Keratinocyte (primary cell): ENCODE measurements at regions not wholly inside any gene's neighbourhood (a gene's known extent, or its start where the extent isn't known, plus 50 kb on each side); places are given as distances from the start of the nearest gene placed in this dataset.

Source experiments
- DNase-seq: peaks from one replicate; pipeline ENCODE4 v3.0.0-alpha.2; 2011; ENCODE audit warnings: low read depth, missing footprints, low spot score
- FAIRE-seq: peaks from 2 replicates; lab custom pipeline; 2011; peaks lifted over from hg19 to GRCh38; lab: Jason Lieb, UNC
- H2AFZ ChIP-seq: 2 replicates; pipeline ENCODE4 v1.6.0; 2012; ENCODE audit warnings: low read length, control low read depth, inconsistent platforms; ENCODE audit not compliant: control insufficient read depth
- H3K27ac ChIP-seq: 2 replicates; pipeline ENCODE4 v1.5.1; 2011; ENCODE audit warnings: low read length; ENCODE audit not compliant: control insufficient read depth, insufficient read depth
- H3K27me3 ChIP-seq: 3 replicates; pipeline ENCODE4 v1.6.0; 2011; ENCODE audit warnings: low read length; ENCODE audit not compliant: control insufficient read depth, insufficient read depth; ENCODE audit errors: extremely low read depth
- H3K36me3 ChIP-seq, 2 experiments: 2 replicates in 1 of 2; 3 replicates in 1 of 2; pipeline ENCODE4 v1.5.1; 2011; ENCODE audit warnings: low read length in 2 of 2, mild to moderate bottlenecking in 1 of 2; ENCODE audit not compliant: control insufficient read depth in 2 of 2, insufficient read depth in 2 of 2; ENCODE audit errors: extremely low read depth in 1 of 2
- H3K4me1 ChIP-seq: 3 replicates; pipeline ENCODE4 v1.5.1; 2011; ENCODE audit warnings: low read length; ENCODE audit not compliant: control insufficient read depth, insufficient read depth; ENCODE audit errors: extremely low read depth
- H3K4me2 ChIP-seq: 3 replicates; pipeline ENCODE4 v1.6.0; 2011; ENCODE audit warnings: low read depth, low read length; ENCODE audit not compliant: control insufficient read depth, insufficient read depth; ENCODE audit errors: extremely low read depth
- H3K4me3 ChIP-seq, 3 experiments: fragments of 200-600 bp in 1 of 3; sonication (generic) in 1 of 3; 2 replicates in 2 of 3; 3 replicates in 1 of 3; pipeline ENCODE4 v1.5.1; 2011 to 2016; ENCODE audit warnings: low read length in 3 of 3, mild to moderate bottlenecking in 3 of 3, control low read depth in 2 of 3, inconsistent platforms in 1 of 3, low read depth in 1 of 3, mixed read lengths in 1 of 3, mixed run types in 1 of 3, moderate library complexity in 1 of 3; ENCODE audit not compliant: control insufficient read depth in 2 of 3, insufficient read depth in 2 of 3; ENCODE audit errors: extremely low read depth in 1 of 3
- H3K79me2 ChIP-seq: 2 replicates; pipeline ENCODE4 v1.6.0; 2012; ENCODE audit warnings: low read length; ENCODE audit not compliant: control insufficient read depth, insufficient read depth
- H3K9ac ChIP-seq: 3 replicates; pipeline ENCODE4 v1.6.0; 2011; ENCODE audit warnings: low read length; ENCODE audit not compliant: control insufficient read depth, insufficient read depth; ENCODE audit errors: extremely low read depth
- H3K9me1 ChIP-seq: 3 replicates; pipeline ENCODE4 v1.6.0; 2011; ENCODE audit warnings: low read length; ENCODE audit not compliant: control insufficient read depth, insufficient read depth; ENCODE audit errors: extremely low read depth
- H3K9me3 ChIP-seq: 2 replicates; pipeline ENCODE4 v1.5.1; 2012; ENCODE audit warnings: low read depth, low read length; ENCODE audit not compliant: control insufficient read depth
- H4K20me1 ChIP-seq: 3 replicates; pipeline ENCODE4 v1.6.0; 2011; ENCODE audit warnings: low read length; ENCODE audit not compliant: control insufficient read depth, insufficient read depth; ENCODE audit errors: extremely low read depth
- CTCF ChIP-seq, 3 experiments: IDR thresholded peaks in 1 of 3; conservative IDR thresholded peaks in 1 of 3; optimal IDR thresholded peaks in 1 of 3; 2 replicates in 2 of 3; 3 replicates in 1 of 3; pipeline versions ENCODE3 to v1.5.1; 2011; ENCODE audit warnings: low read length in 3 of 3, mild to moderate bottlenecking in 3 of 3, moderate library complexity in 2 of 3, control low read depth in 1 of 3, inconsistent platforms in 1 of 3; ENCODE audit not compliant: insufficient read depth in 2 of 3; ENCODE audit errors: extremely low read depth in 1 of 3
- EZH2 ChIP-seq: IDR thresholded peaks from one replicate; pipeline ENCODE4 v1.6.1; 2012; ENCODE audit warnings: inconsistent platforms, mild to moderate bottlenecking, low read length, moderate library complexity
- dilution Hi-C: fragments of 300-500 bp; cut with MboI; formaldehyde crosslinking; loops from one replicate; pipeline ENCODE4 v1.7.0; 2020; ENCODE audit warnings: low sequenced_read_pairs; ENCODE audit not compliant: extremely low pct_ligation_motif_present

GRCh38 chr22:22125579-22126468, 118.8 kb upstream of the VPREB1 start:
- Histone ChIP-seq H4K20me1 (no peaks in the 10 kb centered on the region), H3K27me3 (no peaks in the 10 kb centered on the region), H3K27ac (no peak overlapping the region), H3K9me3 (no peaks in the 10 kb centered on the region), H3K36me3 (no peaks in the 10 kb centered on the region), H3K9me1 (no peaks in the 10 kb centered on the region), H3K4me1 (no peaks in the 10 kb centered on the region), H3K9ac (no peak overlapping the region), H3K4me3 (no peak overlapping the region), H2AFZ (no peak overlapping the region), H3K4me2 (no peak overlapping the region), H3K79me2 (no peaks in the 10 kb centered on the region)
- no peak for DNase-seq
- dilution Hi-C loops: no loop called here
- no peak for TF ChIP-seq EZH2
- no peak for TF ChIP-seq CTCF (optimal IDR thresholded peaks at IDR 0.05 in 1 of 3, IDR thresholded peaks at IDR 0.05 in 1 of 3, conservative IDR thresholded peaks at IDR 0.05 in 1 of 3; ENCODE audit: extremely low read depth in 1 of 3, insufficient read depth in 2 of 3, low read length in 3 of 3)
- FAIRE-seq: no peak

- no peaks in the 10 kb centered on the region for H3K4me1 ChIP-seq
- DNase-seq: no peak
- no peaks in the 10 kb centered on the region for H3K79me2 ChIP-seq
- TF ChIP-seq EZH2 (no peak), CTCF (optimal IDR thresholded peaks at IDR 0.05 in 1 of 3, IDR thresholded peaks at IDR 0.05 in 1 of 3, conservative IDR thresholded peaks at IDR 0.05 in 1 of 3; ENCODE audit: extremely low read depth in 1 of 3, insufficient read depth in 2 of 3, low read length in 3 of 3) (no peak)
- H3K27ac ChIP-seq: no peak overlapping the region
- no peak overlapping the region for H3K4me2 ChIP-seq
- no peak for FAIRE-seq
- no peak overlapping the region for H3K9ac ChIP-seq
- H3K9me1 ChIP-seq: no peaks in the 10 kb centered on the region
- no peaks in the 10 kb centered on the region for H4K20me1 ChIP-seq
- H3K9me3 ChIP-seq: no peaks in the 10 kb centered on the region
- H3K27me3 ChIP-seq: no peaks in the 10 kb centered on the region
- H2AFZ ChIP-seq: no peak overlapping the region
- no peaks in the 10 kb centered on the region for H3K36me3 ChIP-seq
- H3K4me3 ChIP-seq: no peak overlapping the region
- dilution Hi-C loops: no loop called here
These were observed 119.5 kb upstream of the VPREB1 start for GRCh38 chr22:22125028-22125578.
